CD4-positive, alpha-beta T cell treated with Interleukin-2 at 100 ng/mL for 4 hours (primary cell): ENCODE measurements at regions not wholly inside any gene's neighbourhood (a gene's known extent, or its start where the extent isn't known, plus 50 kb on each side); places are given as distances from the start of the nearest gene placed in this dataset.
"Not testable (repeated sequence)": the region's sequence is repeated elsewhere in the genome, so short reads cannot be mapped to it uniquely, and the experiment has no call there.

ENCODE experiments used
- DNase-seq: peaks from one replicate; pipeline ENCODE4 v3.0.0-alpha.2; 2020; ENCODE audit warnings: low spot score

DNA sequence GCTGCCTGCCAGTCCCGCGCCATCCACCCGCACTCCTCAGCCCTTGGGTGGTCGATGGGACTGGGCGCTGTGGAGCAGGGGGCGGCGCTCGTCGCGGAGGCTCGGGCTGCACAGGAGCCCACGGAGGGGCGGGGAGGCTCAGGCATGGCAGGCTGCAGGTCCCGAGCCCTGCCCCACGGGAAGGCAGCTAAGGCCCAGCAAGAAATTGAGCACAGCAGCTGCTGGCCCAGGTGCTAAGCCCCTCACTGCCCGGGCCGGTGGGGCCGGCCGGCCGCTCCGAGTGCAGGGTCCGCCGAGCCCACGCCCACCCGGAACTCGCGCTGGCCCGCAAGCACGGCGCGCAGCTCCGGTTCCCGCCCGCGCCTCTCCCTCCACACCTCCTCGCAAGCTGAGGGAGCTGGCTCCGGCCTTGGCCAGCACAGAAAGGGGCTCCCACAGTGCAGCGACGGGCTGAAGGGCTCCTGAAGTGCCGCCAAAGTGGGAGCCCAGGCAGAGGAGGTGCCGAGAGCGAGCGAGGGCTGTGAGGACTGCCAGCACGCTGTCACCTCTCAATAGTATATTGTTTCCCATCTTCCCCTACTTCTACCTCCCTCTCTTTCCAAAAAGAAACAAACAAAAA is 219.6 kb downstream of the BAMBI start:
- not testable (repeated sequence) for DNase-seq

DNA sequence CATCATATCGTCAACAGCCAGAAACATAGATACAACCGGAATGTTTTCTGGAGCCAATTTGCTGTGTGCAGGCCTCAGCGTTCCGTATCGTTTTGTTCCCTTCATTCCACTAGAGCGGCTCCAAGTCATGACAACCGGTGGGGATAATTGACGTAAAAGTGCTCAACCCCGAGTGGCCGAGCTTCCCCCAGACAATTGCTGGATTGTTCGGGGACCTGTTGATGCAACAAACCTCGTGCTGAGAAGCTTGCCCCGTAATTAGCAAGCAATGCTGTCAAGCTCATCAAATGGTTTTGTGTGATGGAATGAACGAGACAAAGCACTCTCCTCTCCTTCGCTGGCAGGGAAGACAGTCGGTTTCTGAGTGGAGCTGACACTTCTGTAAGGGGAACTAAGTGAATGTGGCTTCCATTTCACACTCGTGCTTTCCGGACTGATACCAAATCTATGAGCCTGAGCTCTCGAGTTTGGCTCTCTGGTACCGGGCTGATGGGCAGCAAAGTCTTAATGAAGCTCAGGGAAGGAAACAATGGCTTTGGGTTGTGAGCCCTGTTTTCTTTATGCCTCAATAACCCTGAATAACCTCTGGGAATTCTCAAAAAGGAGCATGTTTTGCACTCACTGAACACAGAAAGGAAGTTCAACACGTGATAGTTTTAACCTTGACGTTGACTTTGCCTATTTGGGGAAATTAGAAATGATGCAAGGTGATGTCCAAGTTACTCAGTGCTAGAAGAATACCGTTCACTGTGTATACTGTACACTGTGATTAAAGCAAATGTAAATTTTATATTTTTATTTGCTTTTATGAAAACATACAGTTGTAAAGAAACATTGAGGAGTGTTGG is 220.5 kb downstream of the BAMBI start:
- no peak for DNase-seq

DNA sequence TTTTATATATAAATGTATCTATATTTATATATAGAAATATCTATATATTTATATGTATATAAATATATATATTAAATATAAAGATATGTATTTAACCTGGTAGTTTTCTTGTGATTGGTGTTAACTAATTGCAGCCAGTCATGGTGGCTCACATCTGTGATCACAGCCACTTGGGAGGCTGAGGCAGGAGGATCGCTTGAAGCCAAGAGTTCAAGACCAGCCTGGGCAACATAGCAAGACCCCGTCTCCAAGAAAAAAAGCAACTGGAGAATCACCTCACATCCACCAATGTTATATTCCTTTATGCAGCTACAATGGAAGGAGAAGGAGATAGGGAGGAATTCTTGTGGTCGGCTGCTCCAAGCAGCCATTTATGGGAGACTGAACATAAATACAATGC is 224.9 kb downstream of the BAMBI start:
- no peak for DNase-seq

DNA sequence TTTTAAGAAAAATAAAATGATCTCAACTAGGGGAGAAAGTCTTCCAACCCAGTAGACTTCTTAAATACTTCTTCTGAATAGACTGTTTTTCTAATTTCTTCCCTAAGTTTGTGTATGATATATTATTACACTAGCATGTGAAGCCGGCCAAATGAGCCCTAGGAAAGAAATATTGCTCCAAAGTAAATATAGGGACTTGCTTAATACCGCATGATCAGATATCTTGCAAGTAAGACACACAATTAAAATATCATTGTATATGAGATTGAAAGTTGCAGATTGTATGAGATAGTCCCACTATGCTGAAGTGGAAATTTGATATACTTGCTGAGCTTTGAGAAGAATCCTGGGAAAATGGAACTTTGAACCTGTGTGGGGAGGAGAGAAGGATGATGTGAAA is 225.7 kb downstream of the BAMBI start:
- DNase-seq: no peak

DNA sequence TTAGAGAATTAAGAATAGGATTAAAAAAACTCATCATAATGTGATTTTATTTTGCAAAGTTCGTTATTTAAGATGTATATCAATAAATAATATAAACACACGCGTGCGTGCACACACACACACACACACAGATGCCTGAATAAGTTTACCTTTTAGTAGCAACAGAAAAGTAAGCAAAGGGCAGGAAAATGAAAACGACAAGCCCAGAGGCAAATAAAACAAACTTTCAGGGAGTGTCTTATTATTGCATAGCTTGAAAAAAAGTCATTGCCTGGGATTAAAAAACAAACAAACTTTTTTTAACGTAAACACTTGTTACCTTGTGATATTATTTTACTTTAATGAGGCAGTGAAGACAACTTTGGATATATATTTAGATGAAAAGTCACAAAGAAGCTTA is 226.4 kb downstream of the BAMBI start:
- no peak for DNase-seq

DNA sequence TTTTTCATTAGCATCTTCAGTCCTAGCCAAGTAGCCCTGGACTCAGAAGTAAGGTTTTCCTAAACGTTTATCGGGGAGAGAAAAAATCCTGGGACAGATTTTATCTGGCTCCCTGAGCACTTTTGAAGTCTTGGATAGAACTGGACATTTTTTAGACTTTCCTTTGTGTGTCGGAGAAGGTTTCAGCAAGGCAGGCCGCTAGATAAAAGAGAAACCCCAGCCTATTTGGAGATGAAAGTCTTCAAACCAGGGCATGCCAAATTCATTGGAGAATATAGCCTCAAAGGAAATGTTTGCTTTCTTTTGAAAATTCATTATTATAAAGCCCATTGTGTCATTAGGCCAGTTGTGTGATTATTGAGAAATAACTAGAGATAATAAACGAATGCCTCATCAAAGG is 228.1 kb downstream of the BAMBI start:
- DNase-seq: no peak

DNA sequence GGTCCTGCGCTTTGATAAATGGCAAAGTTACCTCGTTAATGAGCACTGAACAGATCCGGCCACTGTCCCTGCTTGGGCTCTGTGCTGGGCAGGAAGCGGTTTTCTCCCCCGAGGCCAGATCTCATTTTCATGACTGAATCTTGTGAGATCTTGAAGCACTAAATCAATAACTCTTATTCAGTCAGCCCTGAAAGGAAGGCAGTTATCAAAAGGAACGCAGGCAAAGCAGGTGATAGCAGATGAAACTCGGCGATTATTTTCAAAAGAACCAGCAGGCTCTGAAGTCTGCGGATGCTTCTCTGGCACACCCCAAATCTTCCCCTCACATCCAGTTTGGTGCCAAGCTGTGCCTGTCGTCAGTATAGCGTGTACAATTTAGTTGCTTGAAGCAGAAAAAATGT is 228.7 kb downstream of the BAMBI start:
- no peak for DNase-seq

DNA sequence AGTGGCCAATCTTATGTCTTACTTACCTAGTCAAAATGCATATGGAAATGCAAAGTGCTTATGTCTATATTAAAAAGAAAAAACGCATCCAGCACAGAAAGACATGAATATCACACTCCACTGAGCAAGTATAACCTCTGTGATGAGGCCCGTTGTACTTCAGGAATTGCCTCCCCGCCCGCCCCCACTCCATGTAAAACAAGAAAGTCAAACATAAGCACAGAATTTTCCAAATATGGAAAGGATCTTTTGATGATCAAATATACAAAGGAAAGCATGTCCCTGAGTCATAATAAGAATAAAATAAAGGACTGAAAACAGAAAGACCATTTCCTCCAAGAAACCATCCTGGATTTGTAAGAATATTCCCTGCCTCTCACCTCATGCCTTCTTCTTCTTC is 229.1 kb downstream of the BAMBI start:
- no peak for DNase-seq

DNA sequence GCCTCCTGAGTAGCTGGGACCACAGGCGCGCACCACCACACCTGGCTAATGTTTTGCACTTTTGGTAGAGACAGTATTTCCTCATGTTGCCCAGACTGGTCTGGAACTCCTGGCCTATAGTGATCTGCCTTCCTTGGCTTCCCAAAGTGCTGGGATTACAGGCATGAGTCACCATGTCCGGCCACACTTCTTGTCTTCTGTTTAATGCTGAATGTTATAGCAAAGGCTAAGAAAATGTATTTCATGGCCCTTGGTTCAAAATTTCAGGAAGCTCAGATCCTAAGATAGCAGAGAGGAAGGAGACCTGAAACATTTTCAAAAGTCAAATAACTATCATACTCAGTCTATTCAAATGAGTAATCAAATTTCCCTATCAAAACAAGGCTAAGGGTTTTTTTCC is 229.6 kb downstream of the BAMBI start:
- DNase-seq: no peak

DNA sequence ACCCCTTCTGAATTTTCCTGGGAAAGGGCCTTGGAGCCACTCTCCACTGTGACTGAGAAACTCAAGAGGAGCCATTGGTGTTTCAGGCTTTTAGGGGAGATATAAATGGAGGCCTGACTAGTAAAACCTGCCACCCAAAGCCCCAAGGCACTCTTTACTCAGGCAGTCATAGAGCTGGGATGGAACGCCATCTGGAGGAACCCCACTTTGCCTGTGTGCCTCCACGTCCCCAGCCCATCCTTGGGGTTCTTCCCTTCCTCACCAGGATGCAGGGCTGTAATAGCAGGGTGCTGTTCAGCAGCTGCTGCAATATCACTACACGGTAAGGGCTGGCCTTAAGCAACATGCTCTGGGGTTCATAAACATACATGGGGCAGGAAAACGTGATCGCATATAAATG is 232.6 kb downstream of the BAMBI start:
- no peak for DNase-seq

DNA sequence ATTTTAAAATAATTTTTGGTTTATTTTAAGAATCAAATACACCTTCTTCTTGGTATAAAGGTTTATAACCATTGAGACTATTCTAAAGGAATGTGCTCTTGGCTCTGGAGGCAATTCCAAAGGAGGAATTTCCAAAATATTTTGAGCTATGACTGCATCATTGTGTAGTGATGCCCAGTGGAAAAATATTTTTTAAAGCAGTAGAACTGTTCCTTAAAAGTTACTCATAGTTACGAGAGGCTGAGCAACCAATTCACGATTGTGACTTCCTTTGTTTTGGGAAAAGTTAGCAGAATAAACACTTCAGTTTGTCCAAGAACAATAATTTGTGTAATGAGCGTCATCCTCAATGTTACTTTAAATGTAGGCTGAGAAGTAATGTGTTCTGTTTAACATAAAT is 233.6 kb downstream of the BAMBI start:
- no peak for DNase-seq

DNA sequence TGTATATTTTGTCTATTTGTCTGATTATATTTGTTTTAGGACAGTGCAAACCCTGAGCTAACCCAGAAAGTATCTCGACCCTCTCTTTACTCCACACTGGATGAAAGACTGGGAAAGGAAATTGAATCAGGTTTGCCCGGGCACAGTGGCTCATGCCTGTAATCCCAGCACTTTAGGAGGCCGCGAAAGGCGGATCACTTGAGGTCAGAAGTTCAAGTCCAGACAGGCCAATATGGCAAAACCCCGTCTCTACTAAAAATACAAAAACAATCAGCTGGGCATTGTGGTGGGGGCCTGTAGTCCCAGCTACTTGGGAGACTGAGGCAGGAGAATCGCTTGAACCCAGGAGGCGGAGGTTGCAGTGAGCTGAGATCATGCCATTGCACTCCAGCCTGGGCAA is 234.2 kb downstream of the BAMBI start:
- not testable (repeated sequence) for DNase-seq

DNA sequence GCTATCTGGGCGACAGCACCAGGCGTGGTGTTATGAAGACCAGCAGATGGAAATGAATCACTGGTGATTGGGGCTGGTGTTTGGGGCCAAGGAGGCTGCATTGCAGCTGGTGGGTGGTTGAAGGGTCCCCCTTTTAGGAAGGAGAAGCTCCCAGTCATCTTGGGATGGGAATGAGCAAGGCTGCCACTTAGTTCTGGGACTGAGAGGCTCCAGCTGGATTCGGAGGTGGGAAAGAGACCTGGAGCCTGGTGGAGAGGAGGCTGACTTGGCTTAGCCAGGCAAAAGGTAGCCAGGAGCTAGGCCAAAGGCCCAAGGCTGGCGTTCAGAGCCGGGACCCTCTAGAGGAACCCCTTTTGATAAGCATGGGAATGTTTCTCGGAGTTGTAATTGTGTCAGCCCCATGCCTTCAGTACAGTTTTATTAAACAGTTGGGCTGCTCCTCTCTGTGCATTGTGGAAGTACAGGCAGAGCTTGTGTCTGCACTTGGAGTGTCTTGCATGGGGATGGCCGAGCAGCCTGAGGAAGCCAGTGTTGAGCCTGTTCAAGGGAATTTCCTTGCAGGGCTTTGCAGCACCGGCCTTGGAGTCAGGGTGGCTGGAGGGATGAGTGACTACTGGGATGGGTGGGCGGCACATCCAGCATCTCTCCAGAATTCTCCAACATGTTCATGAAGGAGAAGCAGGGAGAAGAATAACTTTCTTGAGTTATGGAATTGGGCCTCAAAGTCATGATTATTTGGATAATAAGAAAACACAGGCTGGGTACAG is 234.9 kb downstream of the BAMBI start:
- DNase-seq: no peak

DNA sequence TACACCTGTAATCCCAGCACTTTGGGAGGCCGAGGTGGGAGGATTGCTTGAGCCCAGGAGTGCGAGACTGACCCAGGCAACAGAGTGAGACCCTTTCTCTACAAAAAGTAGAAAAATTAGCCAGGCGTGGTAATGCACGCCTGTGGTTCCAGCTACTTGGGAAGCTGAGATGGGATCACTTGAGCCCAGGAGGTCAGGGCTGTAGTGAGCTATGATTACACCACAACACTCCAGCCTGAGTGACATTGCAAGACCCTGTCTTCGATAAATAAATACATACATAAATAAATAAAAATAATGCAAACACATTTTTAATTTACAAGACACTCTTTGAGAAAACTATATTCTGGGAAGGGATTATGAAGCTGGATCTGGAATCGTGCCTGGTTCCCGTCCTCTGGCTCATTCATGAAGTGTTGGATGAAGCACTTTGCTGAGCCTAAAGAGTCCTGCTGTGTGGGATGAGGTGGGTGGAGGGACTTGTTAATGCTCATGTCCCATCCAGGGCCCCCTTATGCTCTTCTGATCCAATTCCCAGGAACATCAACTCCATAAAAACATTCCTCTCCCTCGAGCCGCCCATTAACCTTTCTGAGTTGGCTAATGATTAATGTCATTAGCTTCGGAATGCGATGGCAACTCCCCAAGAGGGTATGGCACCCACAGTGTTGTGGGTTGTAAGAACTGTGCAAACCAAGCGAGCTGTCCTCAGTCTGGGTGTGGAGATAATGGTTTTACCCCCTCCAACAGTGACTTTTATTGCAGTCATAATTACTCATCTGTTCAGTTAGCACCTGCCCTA is 236.3 kb downstream of the BAMBI start:
- DNase-seq: no peak

DNA sequence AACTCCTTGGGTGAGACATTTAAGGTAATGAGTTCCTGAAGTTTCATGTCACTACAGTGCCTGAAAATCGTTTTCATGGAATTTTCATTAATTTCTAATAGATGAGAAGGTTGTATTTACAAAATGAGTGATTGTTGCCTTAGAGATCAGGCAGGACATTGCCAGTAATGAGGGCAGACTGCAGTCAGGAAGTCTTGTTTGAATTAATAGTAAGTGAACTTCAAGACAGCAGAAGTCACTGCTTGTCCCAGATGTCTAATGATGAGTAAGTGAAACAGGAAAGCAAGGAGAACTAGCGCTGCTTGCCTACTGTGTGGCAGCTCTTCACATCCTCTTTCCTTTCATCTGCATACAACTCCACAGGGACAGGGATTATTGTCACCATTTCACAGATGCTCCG is 237.4 kb downstream of the BAMBI start:
- DNase-seq: no peak

DNA sequence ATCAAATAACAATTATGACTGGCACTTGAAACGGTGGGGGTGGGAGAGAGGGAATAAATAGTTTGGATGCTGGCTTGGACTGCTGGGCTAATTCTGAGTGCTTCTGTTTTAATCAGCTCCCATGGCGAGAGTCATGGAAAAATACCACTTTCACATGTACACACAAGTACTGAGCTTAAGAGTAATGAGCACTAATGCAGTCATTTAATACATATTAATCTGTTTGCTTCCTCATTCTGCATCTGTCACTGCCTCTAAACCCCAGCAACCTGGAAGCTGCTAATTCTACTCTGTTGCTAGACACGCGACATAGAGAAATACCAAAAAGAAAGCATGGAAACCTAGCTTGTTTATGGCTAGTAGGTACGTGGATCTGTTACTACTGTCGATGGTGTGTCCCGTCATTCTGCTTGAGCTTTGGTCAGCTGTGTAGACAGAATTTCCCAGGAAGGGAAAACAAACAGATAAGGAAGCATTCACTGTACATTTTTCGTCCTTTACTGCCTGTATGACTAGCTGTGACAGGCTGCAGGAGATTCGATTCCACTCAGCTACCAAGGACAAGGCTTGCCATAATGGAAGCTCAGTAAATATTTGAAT is 238.8 kb downstream of the BAMBI start:
- no peak for DNase-seq

DNA sequence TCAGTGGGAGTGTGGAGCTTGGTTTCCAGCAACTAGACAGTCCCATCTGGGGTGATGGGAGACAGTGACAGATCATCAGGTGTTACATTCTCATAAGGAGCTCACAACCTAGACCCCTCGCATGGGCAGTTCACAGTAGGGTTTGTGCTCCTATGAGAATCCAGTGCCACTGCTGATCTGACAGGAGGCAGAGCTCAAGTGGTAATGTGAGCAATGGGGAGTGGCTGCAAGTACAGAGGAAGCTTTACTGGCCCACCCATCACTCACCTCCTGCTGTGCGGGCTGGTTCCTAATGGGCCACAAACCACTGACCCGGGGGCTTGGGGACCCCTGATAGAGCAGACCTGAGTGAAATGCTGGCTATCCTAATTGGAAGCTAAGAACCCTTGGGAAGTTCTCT is 242.8 kb downstream of the BAMBI start:
- DNase-seq: no peak

DNA sequence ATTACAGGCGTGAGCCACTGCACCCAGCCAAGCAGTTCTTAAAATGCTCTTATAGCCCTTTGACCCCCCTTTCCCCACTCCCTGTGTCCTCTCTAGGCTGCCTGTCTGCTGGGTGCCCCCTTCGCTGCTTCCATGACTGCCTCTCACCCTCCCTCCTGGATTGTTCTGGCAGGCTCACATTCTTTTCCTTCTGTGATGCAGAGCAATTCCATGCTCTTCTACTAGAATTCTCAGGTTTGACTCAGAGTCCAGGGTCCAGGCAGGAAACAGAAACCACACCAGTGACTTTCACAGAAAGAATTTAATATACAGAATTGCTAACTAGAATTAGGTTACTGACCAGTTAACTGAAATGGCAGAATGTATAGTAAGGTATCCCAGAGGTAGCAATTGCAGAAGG is 244.8 kb downstream of the BAMBI start:
- DNase-seq: no peak

DNA sequence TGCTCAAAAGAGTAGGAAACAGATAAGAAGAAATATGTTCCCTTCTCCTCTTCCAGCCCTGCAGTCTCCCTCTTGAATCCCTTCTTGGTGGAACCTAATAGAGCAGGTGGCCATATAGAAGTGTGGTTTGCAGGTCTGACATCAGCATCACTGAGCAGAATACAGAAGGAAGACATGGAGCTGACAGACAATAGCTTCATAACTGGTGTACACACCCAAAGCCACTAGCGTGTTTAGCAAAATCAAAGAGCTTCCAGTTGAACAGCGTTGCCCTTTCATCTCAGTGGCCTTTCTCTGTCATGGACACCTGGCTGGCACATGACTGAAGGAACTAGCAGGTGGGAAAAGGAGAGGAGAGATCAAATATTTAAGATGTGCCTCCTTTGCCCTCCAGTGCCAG is 245.5 kb downstream of the BAMBI start:
- no peak for DNase-seq

DNA sequence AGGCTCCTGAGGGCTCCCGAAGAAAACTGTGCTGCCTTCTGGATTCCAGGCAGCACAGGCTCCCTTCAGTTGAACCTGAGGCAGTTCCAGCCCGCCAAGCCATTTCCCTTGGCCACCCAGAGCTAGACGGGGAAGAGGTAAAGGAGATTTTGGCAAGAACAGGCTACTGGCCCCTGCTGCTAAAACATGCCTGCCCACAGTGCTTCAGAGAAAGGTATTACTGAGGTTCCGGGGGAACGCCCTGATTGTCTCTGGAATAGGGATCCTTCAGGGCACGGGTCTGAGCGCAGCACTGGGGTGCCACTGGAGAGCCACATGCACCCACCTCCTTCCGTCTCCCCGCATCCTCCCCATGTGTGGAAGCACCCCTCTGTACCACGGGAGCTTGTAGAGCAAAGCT is 247.4 kb downstream of the BAMBI start:
- no peak for DNase-seq

DNA sequence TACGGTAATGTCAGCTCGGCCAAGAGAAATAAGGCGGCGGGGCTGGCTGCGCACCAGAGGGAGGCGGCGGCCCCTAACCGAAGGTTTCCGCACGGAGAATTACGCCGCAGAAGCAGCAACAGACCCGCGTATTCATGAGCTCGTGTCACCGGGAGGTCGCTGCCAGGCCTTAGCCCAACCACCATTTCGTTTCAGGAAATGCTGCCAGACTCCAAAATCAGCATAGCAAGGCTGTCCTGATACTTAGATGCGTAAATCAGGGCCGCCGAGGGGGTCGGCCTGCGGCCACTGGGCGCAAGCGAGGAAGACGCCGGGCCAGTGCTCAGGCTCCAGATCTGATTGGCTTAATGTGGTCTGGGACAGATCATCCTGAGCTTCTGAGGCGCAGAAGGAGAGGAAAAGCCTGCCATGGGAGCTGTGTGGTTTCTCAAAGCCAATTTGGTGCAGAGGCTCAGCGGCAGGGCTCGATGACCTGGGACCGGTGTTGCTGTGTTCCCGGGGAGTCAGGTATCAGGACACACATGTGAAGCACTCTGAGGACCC is 247.9 kb downstream of the BAMBI start:
- DNase-seq: no peak

DNA sequence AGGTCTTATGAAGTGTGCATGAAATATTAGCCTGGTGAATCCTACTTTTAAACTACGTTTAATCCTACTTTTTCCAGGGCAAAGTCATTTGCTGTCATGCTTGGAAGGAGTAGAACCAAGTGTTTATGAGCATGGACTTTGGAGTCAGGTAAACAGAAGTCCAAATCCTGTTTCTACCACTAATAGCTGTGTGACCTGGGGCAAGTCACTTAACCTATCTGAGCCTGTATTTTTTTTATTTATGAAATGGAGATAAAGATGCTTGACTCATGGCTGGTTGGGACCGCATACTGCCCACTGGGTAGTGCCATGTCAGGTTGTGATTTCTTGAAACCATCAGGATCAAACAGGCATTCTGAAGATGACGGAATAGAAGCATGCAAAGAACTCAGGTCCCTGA is 249.6 kb downstream of the BAMBI start:
- DNase-seq: no peak
